ENCODE measurements at regions not wholly inside any gene's neighbourhood (a gene's known extent, or its start where the extent isn't known, plus 50 kb on each side); places are given as distances from the start of the nearest gene placed in this dataset.

GRCh38 chr7:118969370-118969769, 744.9 kb downstream of the ANKRD7 start:
- no peak for TF ChIP-seq CTCF (IDR thresholded peaks at IDR 0.05; ENCODE audit: low read depth, low read length, poor library complexity, severe bottlenecking)
- no peak for TF ChIP-seq EZH2phosphoT487 (IDR thresholded peaks at IDR 0.05; ENCODE audit: borderline replicate concordance, low read length)

Measured in DOHH2 (cell line).